ENCODE measurements at regions not wholly inside any gene's neighbourhood (a gene's known extent, or its start where the extent isn't known, plus 50 kb on each side); places are given as distances from the start of the nearest gene placed in this dataset.

- TF ChIP-seq POLR2AphosphoS5 (IDR thresholded peaks at IDR 0.05) (no peak), CTCF (IDR thresholded peaks at IDR 0.05) (no peak), POLR2A (IDR thresholded peaks at IDR 0.05) (no peak)
- Histone ChIP-seq H3K27ac (no peak overlapping the region), H3K4me1 (no peaks in the 10 kb centered on the region), H3K4me3 (no peak overlapping the region), H3K36me3 (no peaks in the 10 kb centered on the region), H3K9me3 (no peaks in the 10 kb centered on the region), H3K27me3 (no peaks in the 10 kb centered on the region)
- intact Hi-C loops (cut with DNase I; ENCODE audit: low total_unique reads): no loop called here
- DNase-seq (ENCODE audit: low spot score in 2 of 2): no peak
Measured at GRCh38 chr2:175525975-175526374, 344.5 kb upstream of the ATP5MC3 start.

GRCh38 chr2:175523001-175523400 is 341.5 kb upstream of the ATP5MC3 start:
- Histone ChIP-seq H3K4me1 (no peaks in the 10 kb centered on the region), H3K36me3 (no peaks in the 10 kb centered on the region), H3K9me3 (peaks cover 0 to 11% of the 10 kb centered on the region in 2 donors), H3K27me3 (no peaks in the 10 kb centered on the region), H3K27ac (no peak overlapping the region), H3K4me3 (no peak overlapping the region)
- no peak for DNase-seq (ENCODE audit: low spot score in 2 of 2)
- intact Hi-C loops (cut with DNase I; ENCODE audit: low total_unique reads): no loop called here
- no peak for TF ChIP-seq POLR2A (IDR thresholded peaks at IDR 0.05)
- TF ChIP-seq POLR2AphosphoS5 (IDR thresholded peaks at IDR 0.05): no peak
- TF ChIP-seq CTCF (IDR thresholded peaks at IDR 0.05): no peak

GRCh38 chr2:175518206-175518605 is 336.7 kb upstream of the ATP5MC3 start:
- no peaks in the 10 kb centered on the region for H3K27me3 ChIP-seq
- H3K36me3 ChIP-seq: no peaks in the 10 kb centered on the region
- H3K9me3 ChIP-seq: peaks cover 0 to 11% of the 10 kb centered on the region in 2 donors
- DNase-seq (ENCODE audit: low spot score in 2 of 2): no peak
- H3K4me3 ChIP-seq: no peak overlapping the region
- no peak for TF ChIP-seq POLR2AphosphoS5 (IDR thresholded peaks at IDR 0.05)
- TF ChIP-seq POLR2A (IDR thresholded peaks at IDR 0.05): no peak
- TF ChIP-seq CTCF (IDR thresholded peaks at IDR 0.05): no peak
- intact Hi-C loops (cut with DNase I; ENCODE audit: low total_unique reads): no loop called here
- no peaks in the 10 kb centered on the region for H3K4me1 ChIP-seq
- H3K27ac ChIP-seq: no peak overlapping the region

GRCh38 chr2:175516555-175516954 is 335.0 kb upstream of the ATP5MC3 start:
- intact Hi-C loops (cut with DNase I; ENCODE audit: low total_unique reads): no loop called here
- no peak overlapping the region for H3K4me3 ChIP-seq
- H3K36me3 ChIP-seq: no peaks in the 10 kb centered on the region
- TF ChIP-seq POLR2A (IDR thresholded peaks at IDR 0.05): no peak
- no peak for TF ChIP-seq CTCF (IDR thresholded peaks at IDR 0.05)
- no peak for TF ChIP-seq POLR2AphosphoS5 (IDR thresholded peaks at IDR 0.05)
- no peak overlapping the region for H3K27ac ChIP-seq
- H3K27me3 ChIP-seq: no peaks in the 10 kb centered on the region
- H3K9me3 ChIP-seq: peaks cover 0 to 11% of the 10 kb centered on the region in 2 donors
- H3K4me1 ChIP-seq: no peaks in the 10 kb centered on the region
- no peak for DNase-seq (ENCODE audit: low spot score in 2 of 2)

GRCh38 chr2:175500255-175500654 is 318.7 kb upstream of the ATP5MC3 start:
- no peak for DNase-seq (ENCODE audit: low spot score in 2 of 2)
- H3K9me3 ChIP-seq: peaks cover 6 to 29% of the 10 kb centered on the region in 2 donors
- H3K36me3 ChIP-seq: no peaks in the 10 kb centered on the region
- no peaks in the 10 kb centered on the region for H3K27me3 ChIP-seq
- no peak overlapping the region for H3K27ac ChIP-seq
- H3K4me3 ChIP-seq: no peak overlapping the region
- no peaks in the 10 kb centered on the region for H3K4me1 ChIP-seq
- intact Hi-C loops (cut with DNase I; ENCODE audit: low total_unique reads): no loop called here
- no peak for TF ChIP-seq POLR2A (IDR thresholded peaks at IDR 0.05)
- no peak for TF ChIP-seq CTCF (IDR thresholded peaks at IDR 0.05)
- no peak for TF ChIP-seq POLR2AphosphoS5 (IDR thresholded peaks at IDR 0.05)
